SK-N-MC (cell line): ENCODE measurements at regions not wholly inside any gene's neighbourhood (a gene's known extent, or its start where the extent isn't known, plus 50 kb on each side); places are given as distances from the start of the nearest gene placed in this dataset.

ENCODE experiments used
- DNase-seq: peaks from one replicate; pipeline ENCODE4 v3.0.0-alpha.2; 2011; ENCODE audit warnings: low read depth, low spot score
- H3K27ac ChIP-seq: fragments of 200-600 bp; sonication (generic); 2 replicates; pipeline ENCODE4 v1.5.1; 2016; ENCODE audit warnings: mixed run types
- H3K36me3 ChIP-seq: fragments of 200-600 bp; sonication (generic); 2 replicates; pipeline ENCODE4 v1.6.1; 2017; ENCODE audit warnings: antibody characterized with exemption, low read length, mixed read lengths; ENCODE audit not compliant: insufficient read depth
- H3K4me3 ChIP-seq: fragments of 200-600 bp; sonication (generic); 2 replicates; pipeline ENCODE4 v1.5.1; 2016
- H3K9ac ChIP-seq: fragments of 200-600 bp; sonication (generic); 2 replicates; pipeline ENCODE4 v1.8.0; 2017; ENCODE audit warnings: mixed run types, mixed read lengths; ENCODE audit not compliant: insufficient read length
- H3K9me3 ChIP-seq: fragments of 200-600 bp; sonication (generic); 2 replicates; pipeline ENCODE4 v1.6.1; 2017; ENCODE audit warnings: low read depth, mild to moderate bottlenecking, antibody characterized with exemption, low read length, moderate library complexity, mixed read lengths
- EZH2 ChIP-seq: fragments of 200-600 bp; sonication (generic); IDR thresholded peaks from one replicate; pipeline ENCODE4 v1.6.1; 2017; ENCODE audit warnings: antibody characterized with exemption
- FOXP2 ChIP-seq: optimal IDR thresholded peaks from 2 replicates; pipeline ENCODE3; 2011; ENCODE audit warnings: mild to moderate bottlenecking, moderate library complexity; ENCODE audit not compliant: insufficient read depth; ENCODE audit errors: extremely low read length, control extremely low read depth
- POLR2AphosphoS5 ChIP-seq: IDR thresholded peaks from 2 replicates; pipeline ENCODE4 v1.6.1; 2012; ENCODE audit warnings: mild to moderate bottlenecking, low read depth, low read length, borderline replicate concordance

DNA sequence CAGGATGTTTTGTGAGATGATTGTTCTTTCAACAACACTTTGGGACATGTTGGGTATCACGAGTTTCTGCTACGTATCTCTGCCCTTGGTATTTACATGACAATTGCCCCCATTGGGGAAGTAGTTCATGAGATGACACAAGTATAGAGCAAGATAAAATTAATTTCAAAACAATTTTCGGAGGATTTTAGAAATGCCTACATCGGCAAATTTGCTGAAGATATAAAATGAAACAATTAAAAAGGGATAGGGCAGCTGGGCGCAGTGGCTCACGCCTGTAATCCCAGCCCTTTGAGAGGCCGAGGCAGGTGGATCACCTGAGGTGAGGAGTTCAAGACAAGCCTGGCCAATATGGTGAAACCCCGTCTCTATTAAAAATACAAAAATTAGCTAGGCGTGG lies 371.7 kb downstream of the INHBA start:
- Histone ChIP-seq H3K27ac (no peak overlapping the region), H3K36me3 (no peaks in the 10 kb centered on the region), H3K9ac (no peak overlapping the region), H3K4me3 (no peak overlapping the region), H3K9me3 (no peaks in the 10 kb centered on the region)
- TF ChIP-seq EZH2 (no peak), FOXP2 (no peak), POLR2AphosphoS5 (no peak)
- DNase-seq: no peak

DNA sequence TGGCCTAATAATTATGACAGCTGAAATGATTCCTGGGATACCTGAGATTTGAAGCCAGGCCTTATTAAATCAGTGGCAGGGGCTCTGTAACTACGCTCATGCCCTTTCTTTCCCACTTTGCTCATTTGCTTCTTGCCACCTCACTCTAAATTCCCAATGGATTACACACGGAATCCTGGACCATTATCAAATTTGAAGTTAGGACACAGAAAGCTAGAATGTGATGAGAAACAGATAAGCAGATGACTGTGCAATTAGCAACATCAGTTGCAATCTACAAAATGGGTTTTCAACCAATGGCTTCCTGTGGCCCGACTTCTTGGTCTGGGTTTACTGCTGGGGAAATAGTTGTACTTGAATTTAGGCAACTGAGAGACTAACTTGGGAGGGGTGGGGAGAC lies 374.3 kb downstream of the INHBA start:
- no peak for TF ChIP-seq FOXP2
- no peak for TF ChIP-seq POLR2AphosphoS5
- TF ChIP-seq EZH2: no peak
- no peak overlapping the region for H3K27ac ChIP-seq
- no peak overlapping the region for H3K9ac ChIP-seq
- H3K4me3 ChIP-seq: no peak overlapping the region
- no peak for DNase-seq
- H3K36me3 ChIP-seq: no peaks in the 10 kb centered on the region
- H3K9me3 ChIP-seq: no peaks in the 10 kb centered on the region

DNA sequence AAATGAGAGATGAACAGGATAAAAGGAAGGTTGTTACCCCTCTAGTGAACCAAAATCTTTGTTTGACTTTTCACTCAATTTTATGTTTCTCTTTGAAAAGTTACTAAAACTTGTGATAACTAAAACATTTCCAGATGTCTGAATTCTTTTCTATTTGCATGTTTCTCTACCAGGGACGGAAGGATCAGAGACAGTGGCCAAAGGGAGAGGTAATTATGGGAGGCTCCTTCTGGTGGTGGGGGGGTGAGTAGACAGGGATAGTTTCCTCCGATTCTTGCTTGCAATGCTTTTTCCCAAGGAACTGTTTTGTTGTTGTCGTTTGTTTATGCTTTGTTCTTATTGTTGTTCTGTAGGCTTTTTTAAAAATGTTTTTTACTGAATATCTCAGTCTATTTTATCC lies 374.8 kb downstream of the INHBA start:
- TF ChIP-seq EZH2: no peak
- no peak for TF ChIP-seq POLR2AphosphoS5
- no peak for TF ChIP-seq FOXP2
- Histone ChIP-seq H3K36me3 (no peaks in the 10 kb centered on the region), H3K9ac (no peak overlapping the region), H3K9me3 (no peaks in the 10 kb centered on the region), H3K27ac (no peak overlapping the region), H3K4me3 (no peak overlapping the region)
- no peak for DNase-seq

DNA sequence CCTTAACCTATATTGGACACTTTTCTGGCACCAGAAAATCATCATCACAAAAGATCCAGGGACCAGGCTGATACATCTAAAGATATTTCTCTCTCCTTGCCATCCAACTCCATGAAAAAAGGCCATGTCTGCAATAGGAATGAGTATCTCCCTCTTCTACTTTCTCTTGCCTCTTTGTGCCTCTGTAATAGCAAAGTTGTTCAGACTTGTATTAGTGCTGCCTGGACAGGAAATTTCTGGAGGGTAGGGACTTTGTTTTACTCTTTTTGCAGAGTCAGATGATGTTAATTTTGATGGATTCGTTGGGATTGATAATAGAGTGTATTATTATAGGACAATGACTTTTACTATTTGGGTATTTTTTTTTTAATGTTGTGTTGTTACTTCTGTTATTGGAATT lies 376.3 kb downstream of the INHBA start:
- no peaks in the 10 kb centered on the region for H3K36me3 ChIP-seq
- H3K9me3 ChIP-seq: no peaks in the 10 kb centered on the region
- no peak for DNase-seq
- TF ChIP-seq EZH2: no peak
- no peak for TF ChIP-seq FOXP2
- no peak for TF ChIP-seq POLR2AphosphoS5
- no peak overlapping the region for H3K27ac ChIP-seq
- H3K9ac ChIP-seq: no peak overlapping the region
- H3K4me3 ChIP-seq: no peak overlapping the region

DNA sequence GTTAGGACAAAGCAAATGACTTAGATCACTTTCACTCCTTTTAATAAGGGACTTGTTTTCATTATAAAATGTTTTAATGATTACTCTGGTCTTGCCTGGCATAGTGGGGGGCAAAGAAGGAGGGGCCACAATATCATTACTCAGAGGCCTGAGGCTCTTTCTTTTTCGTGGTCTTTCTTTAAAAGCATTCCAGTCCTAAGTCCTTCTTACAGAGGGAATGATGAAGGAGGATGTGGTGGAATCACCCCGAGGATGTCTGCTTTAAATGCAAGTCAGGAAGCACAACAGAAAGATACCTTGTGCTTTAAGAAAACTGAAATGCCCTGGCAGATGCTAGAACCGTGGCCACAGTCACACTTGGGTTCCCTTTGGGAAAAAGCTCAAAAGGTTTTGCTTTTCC lies 379.1 kb downstream of the INHBA start:
- no peak for TF ChIP-seq EZH2
- TF ChIP-seq FOXP2: no peak
- no peak for TF ChIP-seq POLR2AphosphoS5

DNA sequence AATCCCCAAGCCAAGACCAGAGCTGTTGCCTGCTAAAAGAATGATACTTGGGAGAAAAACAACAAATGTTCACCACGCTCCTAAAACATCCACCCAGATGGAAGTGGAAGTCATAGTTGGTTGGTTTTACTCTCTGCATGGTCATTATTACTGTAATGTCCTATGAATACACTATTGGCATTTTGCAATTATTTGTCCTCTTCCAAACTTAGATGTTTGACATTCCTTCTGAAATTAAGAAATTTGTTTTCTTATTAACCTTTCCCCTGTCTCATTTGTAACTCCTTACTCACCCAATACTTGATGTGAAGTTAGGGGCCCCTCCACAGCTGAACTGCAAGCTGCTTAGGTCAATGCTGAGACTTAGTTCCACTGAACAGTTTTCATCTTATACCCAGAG lies 383.3 kb downstream of the INHBA start:
- no peaks in the 10 kb centered on the region for H3K36me3 ChIP-seq
- H3K4me3 ChIP-seq: no peak overlapping the region
- H3K9ac ChIP-seq: no peak overlapping the region
- no peaks in the 10 kb centered on the region for H3K9me3 ChIP-seq
- no peak for DNase-seq
- TF ChIP-seq POLR2AphosphoS5 (no peak), FOXP2 (no peak), EZH2 (no peak)
- no peak overlapping the region for H3K27ac ChIP-seq

More for the DNA sequence above, 379.1 kb downstream of the INHBA start:
- Histone ChIP-seq H3K36me3 (no peaks in the 10 kb centered on the region), H3K4me3 (no peak overlapping the region), H3K9me3 (no peaks in the 10 kb centered on the region), H3K27ac (no peak overlapping the region), H3K9ac (no peak overlapping the region)
- DNase-seq: no peak

DNA sequence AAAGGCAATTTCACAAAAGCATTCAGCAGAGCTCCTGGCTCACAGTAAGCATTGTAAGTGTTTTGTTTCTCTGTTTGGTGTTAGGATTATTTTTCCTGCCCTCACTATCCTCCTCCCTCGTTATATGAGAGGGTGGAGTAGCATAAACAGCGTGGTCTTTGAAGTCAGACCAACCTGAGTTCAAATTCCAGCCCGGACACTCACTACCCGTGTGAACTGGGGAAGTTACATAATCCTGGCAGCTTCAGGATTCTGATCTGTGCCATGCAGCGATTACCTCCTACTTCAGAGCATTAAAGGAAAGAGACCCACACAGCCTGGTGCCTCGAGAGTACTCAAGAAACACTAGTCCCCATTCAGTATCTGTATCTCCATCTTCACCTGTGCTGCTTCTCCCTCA lies 386.5 kb downstream of the INHBA start:
- no peak for DNase-seq
- no peaks in the 10 kb centered on the region for H3K9me3 ChIP-seq
- no peak overlapping the region for H3K4me3 ChIP-seq
- no peak for TF ChIP-seq FOXP2
- no peak for TF ChIP-seq EZH2
- no peak for TF ChIP-seq POLR2AphosphoS5
- H3K27ac ChIP-seq: no peak overlapping the region
- no peak overlapping the region for H3K9ac ChIP-seq
- no peaks in the 10 kb centered on the region for H3K36me3 ChIP-seq

DNA sequence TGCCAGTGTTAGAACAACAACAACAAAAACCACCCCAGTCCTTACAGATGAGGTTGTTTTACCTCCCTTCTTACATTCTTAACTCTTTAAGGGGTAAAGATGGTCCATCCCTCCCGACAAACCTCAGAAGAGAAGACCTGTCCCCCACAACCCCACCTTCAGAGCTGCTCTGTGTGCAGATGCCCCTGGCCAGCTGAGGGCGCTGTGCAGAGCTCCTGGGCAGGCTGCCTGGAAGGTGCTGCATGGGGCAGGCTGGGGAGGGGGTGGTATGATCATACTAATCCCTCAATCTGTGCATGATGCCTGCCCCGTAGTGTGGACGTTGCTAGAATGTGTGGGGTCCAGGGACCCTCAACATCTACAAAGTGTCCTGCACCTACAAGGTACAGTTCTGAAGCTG lies 387.1 kb downstream of the INHBA start:
- TF ChIP-seq EZH2 (no peak), FOXP2 (no peak), POLR2AphosphoS5 (no peak)
- Histone ChIP-seq H3K27ac (no peak overlapping the region), H3K4me3 (no peak overlapping the region), H3K9ac (no peak overlapping the region), H3K36me3 (no peaks in the 10 kb centered on the region), H3K9me3 (no peaks in the 10 kb centered on the region)
- DNase-seq: no peak

DNA sequence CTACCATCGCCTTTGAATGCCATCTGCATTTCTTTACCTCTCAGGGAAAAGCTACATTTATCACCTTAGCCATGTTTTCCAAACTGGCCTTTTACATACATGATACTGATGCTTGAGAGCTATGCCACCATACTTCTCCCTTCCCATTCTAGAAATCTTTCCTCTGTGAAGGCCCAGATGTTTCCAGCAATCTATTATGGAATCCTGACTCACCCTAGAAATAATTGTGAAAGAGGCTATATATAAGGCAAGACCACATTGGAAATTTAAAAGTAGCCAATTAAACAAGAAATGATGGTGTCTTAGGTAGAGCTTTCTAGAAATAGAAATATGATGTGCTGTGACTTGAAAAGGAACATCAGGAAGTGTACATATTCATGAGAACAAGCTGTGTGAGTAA lies 389.7 kb downstream of the INHBA start:
- DNase-seq: no peak
- H3K27ac ChIP-seq: no peak overlapping the region
- no peaks in the 10 kb centered on the region for H3K36me3 ChIP-seq
- no peak overlapping the region for H3K4me3 ChIP-seq
- no peak overlapping the region for H3K9ac ChIP-seq
- no peaks in the 10 kb centered on the region for H3K9me3 ChIP-seq
- TF ChIP-seq FOXP2 (no peak), POLR2AphosphoS5 (no peak), EZH2 (no peak)
